Pulmonary artery endothelial cell (primary cell): ENCODE measurements at regions not wholly inside any gene's neighbourhood (a gene's known extent, or its start where the extent isn't known, plus 50 kb on each side); places are given as distances from the start of the nearest gene placed in this dataset.
"Not testable (repeated sequence)": the region's sequence is repeated elsewhere in the genome, so short reads cannot be mapped to it uniquely, and the experiment has no call there.

Experiments
- DNase-seq: peaks from one replicate; pipeline ENCODE4 v3.0.0-alpha.2; 2011; ENCODE audit warnings: low read depth, low spot score

DNA sequence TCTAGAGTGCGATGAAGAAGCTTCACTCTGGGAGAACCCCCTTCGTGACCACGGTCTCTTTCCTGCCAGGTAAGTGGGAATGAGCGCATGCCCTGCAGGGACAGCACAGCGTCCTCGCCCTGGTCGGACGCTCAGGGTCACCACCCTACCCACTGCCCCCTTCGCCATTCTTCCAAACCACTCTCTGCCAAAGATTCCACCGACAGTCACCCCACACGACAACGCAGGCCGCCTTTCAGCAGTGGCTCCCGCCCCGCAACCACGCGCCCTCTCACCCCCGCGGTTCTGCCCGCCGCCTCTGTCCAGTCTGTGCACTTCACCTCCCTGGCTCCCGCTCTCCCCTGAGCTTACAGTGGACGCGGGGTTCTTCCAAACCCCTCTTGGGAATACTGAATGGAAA, 82.3 kb upstream of the FCGR1A start:
- DNase-seq = not testable (repeated sequence)

DNA sequence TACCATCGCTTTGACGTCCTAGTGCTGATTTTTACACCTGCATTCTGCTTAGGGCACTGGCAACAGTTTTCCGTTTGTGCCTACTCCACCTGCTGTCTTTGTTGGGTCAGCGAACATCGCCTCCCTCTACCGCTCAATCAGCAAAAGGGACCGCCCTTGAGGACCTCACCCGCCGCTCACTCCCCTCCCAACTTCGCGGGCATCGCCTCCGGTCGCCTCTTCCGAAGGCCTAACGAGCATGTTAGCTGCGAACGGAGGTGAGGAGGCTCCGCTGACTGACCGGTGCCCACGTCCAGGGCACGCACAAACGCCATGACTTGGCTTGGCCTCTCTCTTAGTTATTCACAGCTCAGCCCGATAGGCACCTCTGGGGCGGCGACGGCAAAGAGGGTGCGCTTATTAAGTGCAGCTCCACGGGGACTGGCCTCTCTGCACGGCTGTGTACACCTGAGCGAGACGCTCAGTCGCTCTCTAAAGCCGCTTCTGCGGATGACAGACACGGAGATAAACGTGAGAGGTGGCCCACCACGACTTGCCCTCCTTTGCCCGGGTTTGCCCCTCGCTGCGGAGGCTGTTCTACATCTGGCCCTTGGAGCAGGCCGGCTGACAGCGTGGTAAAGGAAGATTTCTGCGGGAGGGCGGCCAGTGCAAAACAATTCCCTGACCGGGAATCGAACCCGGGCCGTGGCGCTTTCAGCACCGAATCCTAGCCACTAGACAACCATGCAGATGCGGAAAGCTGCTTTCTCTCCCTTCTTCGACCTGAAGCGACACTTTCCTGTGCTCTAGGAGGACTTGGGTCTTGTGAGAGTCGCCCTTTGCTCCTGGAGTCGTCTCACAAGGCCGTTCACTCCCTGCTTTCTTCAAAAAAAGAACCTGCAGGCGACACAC, 81.6 kb upstream of the FCGR1A start:
- DNase-seq = not testable (repeated sequence)

DNA sequence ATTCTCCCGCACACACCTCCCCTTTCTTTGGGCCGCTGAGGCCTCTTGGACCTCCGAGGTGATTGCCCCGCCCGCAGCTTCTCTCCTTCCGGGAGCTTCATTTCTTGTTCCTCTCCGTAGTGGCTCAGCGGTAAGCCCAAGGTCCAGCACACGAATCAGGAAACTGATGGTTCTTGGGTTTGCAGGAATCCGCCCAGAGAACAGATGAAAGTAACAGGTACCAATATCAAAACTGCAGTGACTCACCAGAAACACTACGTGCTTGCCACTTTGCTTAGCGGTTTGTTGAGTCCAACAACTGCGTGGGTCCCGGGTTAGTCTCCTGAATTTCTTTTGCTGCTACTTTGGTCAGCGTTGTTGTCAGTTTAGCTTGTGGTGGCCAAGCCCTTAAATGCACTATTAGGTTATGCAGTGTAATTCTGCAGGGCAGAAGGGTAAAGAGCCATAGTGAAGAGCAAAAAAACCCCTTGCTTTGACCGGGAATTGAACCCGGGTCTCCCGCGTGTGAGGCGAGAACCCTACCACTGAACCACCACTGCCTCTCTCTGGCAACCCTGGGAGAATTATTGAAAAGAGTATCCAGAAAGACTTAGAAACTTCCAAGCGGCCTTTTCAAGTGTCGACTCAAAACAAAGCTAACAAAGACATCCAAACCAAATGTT, 74.2 kb upstream of the FCGR1A start:
- peak; percentile 30 for DNase-seq

DNA sequence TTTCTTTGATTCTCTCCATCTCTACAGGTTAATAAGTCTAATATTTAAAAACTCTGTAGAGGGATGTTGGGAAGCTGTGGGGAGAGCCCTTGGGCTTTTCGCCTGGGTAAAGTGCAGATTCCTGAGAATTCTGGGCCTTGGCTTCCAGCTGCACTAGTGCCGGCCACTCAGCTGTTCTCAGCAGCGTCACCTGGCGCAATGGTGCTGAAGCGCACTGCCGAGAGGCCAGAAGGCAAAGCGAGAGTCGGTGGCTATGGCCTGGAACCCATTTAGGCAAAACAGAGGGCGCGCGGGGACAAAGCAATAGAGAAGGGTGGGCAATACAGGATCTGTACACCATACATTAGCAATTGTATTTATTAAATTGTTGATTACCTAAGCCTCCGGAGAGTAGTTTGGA, 70.8 kb upstream of the FCGR1A start:
- not testable (repeated sequence) for DNase-seq

DNA sequence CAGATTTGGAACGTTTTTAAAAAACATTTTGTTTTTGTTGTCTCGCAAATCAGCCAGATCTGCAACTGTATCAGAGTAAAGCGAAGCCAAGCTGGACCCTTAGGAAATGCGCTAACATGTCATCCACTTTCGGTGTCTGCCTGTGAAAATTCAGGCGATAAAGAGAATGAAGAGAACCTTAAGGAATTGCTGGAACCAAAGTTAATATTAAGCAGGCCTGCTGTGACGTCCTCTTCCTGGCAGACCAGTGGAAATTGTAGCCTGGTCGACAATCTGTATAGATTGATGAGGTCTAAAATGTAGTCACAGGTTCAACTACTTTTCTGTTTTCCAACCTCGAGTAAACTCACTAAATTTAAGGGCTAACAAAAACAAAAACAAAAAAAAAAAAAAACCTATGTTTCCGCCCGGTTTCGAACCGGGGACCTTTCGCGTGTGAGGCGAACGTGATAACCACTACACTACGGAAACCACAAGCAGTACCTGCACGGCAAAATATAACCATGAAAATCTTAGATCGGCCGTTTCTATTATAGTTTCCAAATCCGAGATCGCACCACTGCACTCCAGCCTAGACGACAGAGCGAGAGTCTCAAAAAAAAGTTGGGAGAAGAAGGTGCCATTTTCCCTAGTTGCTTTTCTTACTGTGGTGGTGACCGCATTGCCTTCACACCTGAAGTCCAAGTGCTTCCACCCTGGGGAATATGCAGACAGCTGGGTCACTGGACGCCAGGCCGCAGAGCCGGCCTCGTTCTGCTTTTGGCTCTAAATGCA, 70.2 kb upstream of the FCGR1A start:
- DNase-seq = not testable (repeated sequence)

DNA sequence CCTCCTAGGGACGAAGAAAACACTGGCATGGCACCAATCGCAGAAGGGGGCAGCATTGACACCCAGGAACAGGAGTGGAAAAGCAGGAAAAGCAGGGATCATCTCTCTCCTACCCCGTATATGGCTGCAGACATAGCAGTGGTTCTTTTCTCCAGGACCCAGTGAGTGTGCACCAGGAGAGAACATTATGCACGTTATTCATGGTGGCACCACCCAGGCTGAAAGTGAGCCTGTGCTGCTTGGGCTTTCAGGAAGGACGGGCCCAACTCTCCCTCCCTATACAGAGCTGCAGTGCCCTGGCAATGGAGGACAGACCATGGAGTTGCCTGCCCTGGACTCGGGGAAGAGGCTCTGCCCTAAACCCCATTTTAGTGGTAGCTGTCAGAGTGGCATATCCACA, 69.0 kb upstream of the FCGR1A start:
- not testable (repeated sequence) for DNase-seq

DNA sequence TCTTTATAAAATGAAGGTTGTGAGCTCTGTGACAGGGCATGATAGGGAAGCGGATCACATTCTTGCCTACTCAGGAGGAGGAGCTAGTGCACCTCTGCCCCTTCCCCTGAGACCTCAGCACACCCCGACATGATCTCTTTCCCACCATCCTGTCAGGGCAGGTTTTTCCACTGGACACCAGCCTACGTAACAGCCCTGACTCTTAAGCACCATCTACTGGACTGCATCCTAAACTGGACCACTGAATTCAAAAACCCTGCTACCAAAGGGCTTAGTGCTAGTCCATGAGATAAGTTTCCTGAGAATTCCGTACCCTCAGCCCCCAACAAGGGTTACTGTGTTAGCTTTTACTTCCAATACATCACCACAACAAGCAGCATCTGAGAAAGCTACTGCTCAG, 68.5 kb upstream of the FCGR1A start:
- not testable (repeated sequence) for DNase-seq

DNA sequence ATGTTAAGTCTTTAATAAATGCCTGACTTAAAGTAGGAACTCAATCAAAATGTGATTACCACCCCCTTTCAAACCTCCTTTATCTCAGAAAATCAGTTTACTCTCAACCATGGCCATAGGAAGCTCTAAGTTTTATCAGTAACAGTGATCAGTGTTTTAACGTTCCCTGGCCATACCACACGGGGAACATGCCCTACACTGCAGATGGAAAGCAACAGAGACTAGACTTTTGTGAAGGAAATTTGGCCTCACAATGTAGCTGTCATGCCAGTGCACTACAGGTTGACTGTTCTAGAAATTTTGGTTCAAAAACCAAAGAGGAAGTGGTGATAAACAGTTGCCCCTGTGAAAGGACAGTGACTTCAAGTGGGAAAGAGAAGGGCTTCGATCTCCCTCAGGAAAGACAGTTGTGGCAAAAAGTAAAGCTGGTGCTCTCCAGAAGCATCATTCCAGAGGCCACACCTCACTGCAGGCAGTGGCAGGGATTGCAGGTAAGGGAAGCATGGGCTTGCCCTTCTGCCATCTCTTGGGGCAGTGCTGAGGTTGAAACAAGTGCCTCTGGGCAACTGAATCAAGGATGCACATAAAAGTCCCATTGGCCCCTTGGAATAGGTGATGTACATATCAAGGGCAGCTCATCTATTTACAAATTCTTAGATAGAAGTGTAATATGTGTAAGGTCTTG, 57.7 kb upstream of the FCGR1A start:
- DNase-seq = not testable (repeated sequence)

DNA sequence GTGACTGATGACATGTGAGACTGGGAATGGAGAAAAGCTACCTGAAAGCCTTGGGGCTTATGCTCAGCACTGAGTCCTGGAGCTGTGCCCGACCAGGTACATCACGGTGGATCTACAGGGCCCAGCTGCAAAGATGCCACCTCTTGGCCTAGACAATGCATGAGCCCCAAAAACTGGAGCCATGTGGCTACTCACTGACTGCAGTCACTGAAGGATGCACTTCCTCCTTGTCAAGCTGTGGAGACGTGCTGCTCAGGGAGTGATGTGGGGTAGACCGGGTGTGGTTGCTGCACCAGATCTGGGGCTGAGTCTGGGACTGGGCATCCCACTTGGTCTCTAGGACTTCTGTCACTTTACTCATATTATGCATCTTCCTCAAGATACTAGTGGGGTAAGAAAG, 55.8 kb upstream of the FCGR1A start:
- DNase-seq = not testable (repeated sequence)

DNA sequence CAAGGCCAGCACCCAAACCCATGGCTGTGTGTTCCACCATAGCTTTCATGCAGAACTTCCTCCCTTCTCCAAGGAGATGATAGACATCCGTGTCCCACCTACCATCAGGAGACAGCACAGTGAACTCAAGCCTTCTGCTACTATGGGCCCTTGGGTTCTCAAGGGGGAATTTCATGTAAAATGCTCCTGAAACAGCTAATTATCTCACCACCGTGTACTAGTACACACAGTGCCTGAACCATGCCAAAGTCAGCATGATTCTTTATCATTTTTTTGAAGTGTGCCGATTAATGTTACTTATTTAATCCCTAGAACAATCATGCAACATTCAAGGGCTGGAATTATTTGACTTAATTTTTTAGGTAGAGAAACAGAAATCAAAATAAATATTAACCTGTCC, 53.9 kb upstream of the FCGR1A start:
- DNase-seq = not testable (repeated sequence)
